CD14-positive monocyte (primary cell): ENCODE measurements at regions not wholly inside any gene's neighbourhood (a gene's known extent, or its start where the extent isn't known, plus 50 kb on each side); places are given as distances from the start of the nearest gene placed in this dataset.

Experiments used
- DNase-seq, 3 donors: peaks; one replicate each; pipeline ENCODE4 v3.0.0-alpha.2; 2011 to 2022
- H2AFZ ChIP-seq: 2 replicates; pipeline ENCODE4 v1.6.0; 2012; ENCODE audit warnings: mild to moderate bottlenecking, low read depth, low read length, inconsistent platforms; ENCODE audit not compliant: insufficient read depth, poor library complexity, severe bottlenecking
- H3K27ac ChIP-seq, 2 donors: 1 replicate in 1 of 2; 2 replicates in 1 of 2; pipeline ENCODE4 v1.5.1; 2012 to 2013; ENCODE audit warnings: low read length in 2 of 2, control low read depth in 1 of 2, inconsistent platforms in 1 of 2, low read depth in 1 of 2, mild to moderate bottlenecking in 1 of 2
- H3K27me3 ChIP-seq, 2 donors: one replicate each; pipeline versions ENCODE4 v1.6.0 to v1.6.1; 2011 to 2013; ENCODE audit warnings: low read length in 2 of 2; ENCODE audit not compliant: control insufficient read depth in 2 of 2, insufficient read depth in 2 of 2
- H3K36me3 ChIP-seq, 2 donors: replicated peaks in 1 of 2; 1 replicate in 1 of 2; 2 replicates in 1 of 2; pipeline versions ENCODE4 v1.5.1 to v1.6.1; 2012 to 2013; ENCODE audit warnings: low read length in 2 of 2, control low read depth in 1 of 2, inconsistent platforms in 1 of 2, mild to moderate bottlenecking in 1 of 2; ENCODE audit not compliant: insufficient read depth in 2 of 2, control insufficient read depth in 1 of 2
- H3K4me1 ChIP-seq, 2 donors: 1 replicate in 1 of 2; 2 replicates in 1 of 2; pipeline versions ENCODE4 v1.5.1 to v1.6.1; 2012 to 2013; ENCODE audit warnings: low read length in 2 of 2, control low read depth in 1 of 2, inconsistent platforms in 1 of 2, mild to moderate bottlenecking in 1 of 2, moderate library complexity in 1 of 2; ENCODE audit not compliant: insufficient read depth in 2 of 2, control insufficient read depth in 1 of 2
- H3K4me2 ChIP-seq: replicated peaks from 2 replicates; pipeline ENCODE3; 2012; ENCODE audit warnings: low read length, moderate library complexity, mild to moderate bottlenecking; ENCODE audit not compliant: poor library complexity, severe bottlenecking; ENCODE audit errors: extremely low read depth
- H3K4me3 ChIP-seq, 3 experiments: fragments of 200-600 bp in 1 of 3; sonication (generic) in 1 of 3; replicated peaks in 1 of 3; 1 replicate in 2 of 3; 2 replicates in 1 of 3; pipeline ENCODE4 v1.5.1; 2011 to 2013; ENCODE audit warnings: low read length in 3 of 3, mild to moderate bottlenecking in 3 of 3, control low read depth in 2 of 3, low read depth in 2 of 3, inconsistent platforms in 1 of 3, moderate library complexity in 1 of 3
- H3K79me2 ChIP-seq: 2 replicates; pipeline ENCODE4 v1.6.0; 2012; ENCODE audit warnings: mild to moderate bottlenecking, control low read depth, inconsistent platforms, low read length, moderate library complexity; ENCODE audit not compliant: insufficient read depth
- H3K9ac ChIP-seq: 2 replicates; pipeline ENCODE4 v1.6.0; 2017; ENCODE audit warnings: low read length, mild to moderate bottlenecking; ENCODE audit not compliant: insufficient read depth, poor library complexity, severe bottlenecking
- H3K9me3 ChIP-seq, 2 donors: replicated peaks in 1 of 2; 1 replicate in 1 of 2; 2 replicates in 1 of 2; pipeline versions ENCODE4 v1.5.1 to v1.6.1; 2012 to 2013; ENCODE audit warnings: low read length in 2 of 2, control low read depth in 1 of 2; ENCODE audit not compliant: control insufficient read depth in 1 of 2, insufficient read depth in 1 of 2
- H4K20me1 ChIP-seq: 2 replicates; pipeline ENCODE4 v1.6.0; 2012; ENCODE audit warnings: mild to moderate bottlenecking, low read length, control low read depth, moderate library complexity; ENCODE audit not compliant: insufficient read depth
- H3K27ac Mint-ChIP-seq, 7 donors: one replicate each; pipeline ENCODE4 v1.8.0; 2020; ENCODE audit warnings: mild to moderate bottlenecking in 7 of 7, mixed read lengths in 7 of 7, moderate library complexity in 6 of 7, inconsistent platforms in 2 of 7
- H3K27me3 Mint-ChIP-seq, 3 donors: one replicate each; pipeline ENCODE4 v1.8.0; 2021 to 2022; ENCODE audit warnings: low read depth in 3 of 3, mild to moderate bottlenecking in 3 of 3, mixed read lengths in 3 of 3, moderate library complexity in 3 of 3, inconsistent platforms in 1 of 3
- H3K36me3 Mint-ChIP-seq, 2 donors: one replicate each; pipeline ENCODE4 v1.8.0; 2020; ENCODE audit warnings: mixed read lengths in 2 of 2, inconsistent platforms in 1 of 2, mild to moderate bottlenecking in 1 of 2
- H3K4me1 Mint-ChIP-seq: one replicate; pipeline ENCODE4 v1.8.0; 2020; ENCODE audit warnings: mild to moderate bottlenecking, mixed read lengths
- H3K4me3 Mint-ChIP-seq, 2 donors: one replicate each; pipeline ENCODE4 v1.8.0; 2020; ENCODE audit warnings: mild to moderate bottlenecking in 2 of 2, mixed read lengths in 2 of 2, moderate library complexity in 1 of 2
- H3K9me3 Mint-ChIP-seq, 7 donors: one replicate each; pipeline ENCODE4 v1.8.0; 2020 to 2022; ENCODE audit warnings: mixed read lengths in 7 of 7, mild to moderate bottlenecking in 6 of 7, moderate library complexity in 6 of 7, inconsistent platforms in 2 of 7
- CTCF ChIP-seq: fragments of 200-600 bp; IDR thresholded peaks from one replicate; pipeline ENCODE4 v1.8.0; 2022; ENCODE audit warnings: antibody characterized with exemption, mild to moderate bottlenecking
- WGBS: methylation state at CpG from one replicate; pipeline ENCODE4 v1.1.5; 2013; ENCODE audit warnings: missing lambda C conversion rate; ENCODE audit not compliant: insufficient coverage; 5-methylcytosine and 5-hydroxymethylcytosine counted together
- intact Hi-C, 2 donors: fragments of 100-400 bp; cut with micrococcal nuclease; formaldehyde crosslinking; loops; one replicate each; pipeline versions ENCODE4 v1.15.0 to v1.15.1; 2023

DNA sequence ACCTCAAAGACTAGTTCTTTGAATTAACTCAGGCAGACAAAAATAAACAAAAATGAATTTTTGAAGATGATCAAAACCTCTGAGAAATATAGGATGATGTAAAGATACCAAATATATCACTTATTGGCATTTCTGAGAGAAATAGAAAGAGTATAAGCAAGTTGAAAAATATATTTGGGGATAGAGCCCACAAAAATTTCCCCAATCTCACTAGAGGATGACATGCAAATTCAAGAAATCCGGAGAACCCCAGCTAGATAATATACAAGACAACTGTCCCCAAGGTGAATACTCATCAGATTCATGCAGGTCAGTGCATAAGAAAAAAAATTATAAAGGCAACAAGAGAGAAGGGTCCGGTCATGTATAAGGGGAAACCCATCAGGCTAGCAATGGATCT is 129.1 kb downstream of the CXXC4 start:
- WGBS: no CpG with 5 or more reads among the region's 2 CpGs
- DNase-seq: no peak
- no peak for TF ChIP-seq CTCF
- H3K27ac ChIP-seq: no peak overlapping the region
- H3K27ac Mint-ChIP-seq: no peak overlapping the region
- intact Hi-C loops: no loop called here
- H3K79me2 ChIP-seq: no peaks in the 10 kb centered on the region
- H3K9ac ChIP-seq: no peak overlapping the region
- no peaks in the 10 kb centered on the region for H3K27me3 ChIP-seq
- no peak overlapping the region for H3K4me3 Mint-ChIP-seq
- H3K36me3 Mint-ChIP-seq: no peaks in the 10 kb centered on the region
- peaks cover 0 to 1% (median 0%) of the 10 kb centered on the region in 3 donors for H3K27me3 Mint-ChIP-seq
- H3K4me1 Mint-ChIP-seq: no peaks in the 10 kb centered on the region
- H4K20me1 ChIP-seq: no peaks in the 10 kb centered on the region
- peaks cover 2 to 13% (median 8%) of the 10 kb centered on the region in 7 donors for H3K9me3 Mint-ChIP-seq
- H3K36me3 ChIP-seq: no peaks in the 10 kb centered on the region
- H3K9me3 ChIP-seq: peaks cover 7 to 12% of the 10 kb centered on the region in 2 donors
- H3K4me1 ChIP-seq: no peaks in the 10 kb centered on the region
- no peak overlapping the region for H2AFZ ChIP-seq
- no peak overlapping the region for H3K4me3 ChIP-seq
- no peak overlapping the region for H3K4me2 ChIP-seq

DNA sequence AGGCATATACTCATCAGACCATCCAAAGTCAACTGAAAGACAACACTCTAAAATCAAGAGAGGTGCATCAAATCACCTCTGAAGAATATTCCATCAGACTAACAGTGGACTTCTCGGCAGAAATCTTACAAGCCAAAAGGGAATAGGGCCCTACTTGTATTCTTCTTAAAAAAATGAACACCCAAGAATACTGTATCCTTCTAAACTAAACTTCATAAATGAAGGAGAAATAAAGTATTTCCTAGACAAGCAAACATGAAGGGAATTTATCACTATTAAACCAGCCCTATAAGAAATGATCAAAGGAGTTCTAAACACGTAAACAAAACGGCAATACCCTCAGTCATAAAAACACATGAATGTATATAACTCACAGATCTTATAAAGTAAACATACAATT is 141.2 kb downstream of the CXXC4 start:
- Mint-ChIP-seq H3K27me3 (peaks cover 0 to 2% (median 2%) of the 10 kb centered on the region in 3 donors), H3K36me3 (no peaks in the 10 kb centered on the region), H3K4me1 (no peaks in the 10 kb centered on the region), H3K4me3 (no peak overlapping the region), H3K27ac (no peak overlapping the region), H3K9me3 (peaks cover 8 to 21% (median 17%) of the 10 kb centered on the region in 7 donors)
- intact Hi-C loops: no loop called here
- TF ChIP-seq CTCF: no peak
- Histone ChIP-seq H2AFZ (no peak overlapping the region), H3K9me3 (peaks cover 30% of the 10 kb centered on the region in 2 donors), H3K27ac (no peak overlapping the region), H3K4me1 (no peaks in the 10 kb centered on the region), H3K79me2 (no peaks in the 10 kb centered on the region), H4K20me1 (no peaks in the 10 kb centered on the region), H3K4me3 (no peak overlapping the region), H3K4me2 (no peak overlapping the region), H3K27me3 (no peaks in the 10 kb centered on the region), H3K36me3 (no peaks in the 10 kb centered on the region), H3K9ac (no peak overlapping the region)
- DNase-seq: no peak
- no CpG with 5 or more reads among the region's 3 CpGs for WGBS
